ENCODE measurements at regions not wholly inside any gene's neighbourhood (a gene's known extent, or its start where the extent isn't known, plus 50 kb on each side); places are given as distances from the start of the nearest gene placed in this dataset.

- Histone ChIP-seq H3K36me3 (no peaks in the 10 kb centered on the region), H3K9me3 (replicated peaks) (no peaks in the 10 kb centered on the region), H3K27me3 (ENCODE audit: low read depth) (peaks cover 62% of the 10 kb centered on the region), H3K4me1 (no peaks in the 10 kb centered on the region), H3K4me3 (no peak overlapping the region), H3K27ac (replicated peaks) (no peak overlapping the region)
- DNase-seq: no peak
- intact Hi-C loops (cut with micrococcal nuclease): no loop called here
- TF ChIP-seq CTCF (IDR thresholded peaks at IDR 0.05; ENCODE audit: borderline replicate concordance): no peak
Observed at GRCh38 chr12:13547283-13547682, 350.8 kb downstream of the EMP1 start.

- no peaks in the 10 kb centered on the region for H3K9me3 ChIP-seq (replicated peaks)
- H3K4me1 ChIP-seq: no peaks in the 10 kb centered on the region
- intact Hi-C loops (cut with micrococcal nuclease): no loop called here
- peaks cover 67% of the 10 kb centered on the region for H3K27me3 ChIP-seq (ENCODE audit: low read depth)
- no peak overlapping the region for H3K4me3 ChIP-seq
- H3K27ac ChIP-seq (replicated peaks): no peak overlapping the region
- no peak for TF ChIP-seq CTCF (IDR thresholded peaks at IDR 0.05; ENCODE audit: borderline replicate concordance)
- no peak for DNase-seq
- H3K36me3 ChIP-seq: no peaks in the 10 kb centered on the region
Observed at GRCh38 chr12:13546231-13546630, 349.7 kb downstream of the EMP1 start.

GRCh38 chr12:13539051-13539450 is 342.5 kb downstream of the EMP1 start:
- H3K27me3 ChIP-seq (ENCODE audit: low read depth): peaks cover 86% of the 10 kb centered on the region
- H3K4me1 ChIP-seq: peaks cover 3% of the 10 kb centered on the region
- no peak overlapping the region for H3K27ac ChIP-seq (replicated peaks)
- no peak for DNase-seq
- intact Hi-C loops (cut with micrococcal nuclease): loop anchor here (10.0 kb wide), 2 partner anchors 174 to 264 kb away; no protein-coding TSS in a partner anchor
- no peaks in the 10 kb centered on the region for H3K9me3 ChIP-seq (replicated peaks)
- H3K36me3 ChIP-seq: no peaks in the 10 kb centered on the region
- TF ChIP-seq CTCF (IDR thresholded peaks at IDR 0.05; ENCODE audit: borderline replicate concordance): no peak
- H3K4me3 ChIP-seq: no peak overlapping the region

- H3K27me3 ChIP-seq (ENCODE audit: low read depth): peaks cover 84% of the 10 kb centered on the region
- DNase-seq: no peak
- no peak overlapping the region for H3K4me3 ChIP-seq
- H3K9me3 ChIP-seq (replicated peaks): no peaks in the 10 kb centered on the region
- H3K4me1 ChIP-seq: peaks cover 3% of the 10 kb centered on the region
- no peak overlapping the region for H3K27ac ChIP-seq (replicated peaks)
- intact Hi-C loops (cut with micrococcal nuclease): loop anchor here (10.0 kb wide), 2 partner anchors 173 to 263 kb away; no protein-coding TSS in a partner anchor
- no peak for TF ChIP-seq CTCF (IDR thresholded peaks at IDR 0.05; ENCODE audit: borderline replicate concordance)
- no peaks in the 10 kb centered on the region for H3K36me3 ChIP-seq
Observed at GRCh38 chr12:13538136-13538535, 341.6 kb downstream of the EMP1 start.

- no peak for DNase-seq
- intact Hi-C loops (cut with micrococcal nuclease): loop anchor here (10.0 kb wide), 2 partner anchors 173 to 263 kb away; no protein-coding TSS in a partner anchor
- TF ChIP-seq CTCF (IDR thresholded peaks at IDR 0.05; ENCODE audit: borderline replicate concordance): no peak
- Histone ChIP-seq H3K4me3 (no peak overlapping the region), H3K27me3 (ENCODE audit: low read depth) (peaks cover 83% of the 10 kb centered on the region), H3K27ac (replicated peaks) (no peak overlapping the region), H3K4me1 (peaks cover 3% of the 10 kb centered on the region), H3K36me3 (no peaks in the 10 kb centered on the region), H3K9me3 (replicated peaks) (no peaks in the 10 kb centered on the region)
Observed at GRCh38 chr12:13537623-13538022, 341.1 kb downstream of the EMP1 start.
